ACC112 (cell line): ENCODE measurements at regions not wholly inside any gene's neighbourhood (a gene's known extent, or its start where the extent isn't known, plus 50 kb on each side); places are given as distances from the start of the nearest gene placed in this dataset.

ENCODE experiments used
- H2AFZ ChIP-seq: fragments of 200-600 bp; sonication (generic); one replicate; pipeline ENCODE4 v1.6.0; 2017; ENCODE audit warnings: antibody characterized with exemption, low read length; ENCODE audit not compliant: unreplicated experiment
- H3K27ac ChIP-seq: fragments of 200-600 bp; sonication (generic); 2 replicates; pipeline ENCODE4 v1.5.1; 2014; ENCODE audit warnings: low read depth, mild to moderate bottlenecking, antibody characterized with exemption, low read length, moderate library complexity
- H3K27me3 ChIP-seq: fragments of 200-600 bp; sonication (generic); 2 replicates; pipeline ENCODE4 v1.6.1; 2014; ENCODE audit warnings: mild to moderate bottlenecking, antibody characterized with exemption, low read length, moderate library complexity, mixed read lengths; ENCODE audit not compliant: insufficient read depth
- H3K36me3 ChIP-seq: fragments of 200-600 bp; sonication (generic); 2 replicates; pipeline ENCODE4 v1.6.1; 2016; ENCODE audit warnings: mild to moderate bottlenecking, antibody characterized with exemption, low read length, moderate library complexity, mixed read lengths; ENCODE audit not compliant: insufficient read depth
- H3K4me1 ChIP-seq: fragments of 200-600 bp; sonication (generic); one replicate; pipeline ENCODE4 v1.6.1; 2016; ENCODE audit warnings: low read length, mixed read lengths; ENCODE audit not compliant: insufficient read depth, unreplicated experiment, control insufficient read depth
- H3K4me3 ChIP-seq: fragments of 200-600 bp; sonication (generic); 2 replicates; pipeline ENCODE4 v1.5.1; 2014; ENCODE audit warnings: mild to moderate bottlenecking, low read depth, low read length
- H3K79me2 ChIP-seq: fragments of 200-600 bp; sonication (generic); one replicate; pipeline ENCODE4 v1.6.0; 2016; ENCODE audit warnings: low read length; ENCODE audit not compliant: control insufficient read depth, unreplicated experiment, insufficient read depth

- no peak overlapping the region for H3K4me3 ChIP-seq
- no peaks in the 10 kb centered on the region for H3K27me3 ChIP-seq
- H3K27ac ChIP-seq: no peak overlapping the region
- H3K36me3 ChIP-seq: no peaks in the 10 kb centered on the region
- H2AFZ ChIP-seq: no peak overlapping the region
- no peaks in the 10 kb centered on the region for H3K79me2 ChIP-seq
- H3K4me1 ChIP-seq: peaks cover 2% of the 10 kb centered on the region
These were observed 272.8 kb upstream of the FAR2 start for GRCh38 chr12:28876196-28876798.

DNA sequence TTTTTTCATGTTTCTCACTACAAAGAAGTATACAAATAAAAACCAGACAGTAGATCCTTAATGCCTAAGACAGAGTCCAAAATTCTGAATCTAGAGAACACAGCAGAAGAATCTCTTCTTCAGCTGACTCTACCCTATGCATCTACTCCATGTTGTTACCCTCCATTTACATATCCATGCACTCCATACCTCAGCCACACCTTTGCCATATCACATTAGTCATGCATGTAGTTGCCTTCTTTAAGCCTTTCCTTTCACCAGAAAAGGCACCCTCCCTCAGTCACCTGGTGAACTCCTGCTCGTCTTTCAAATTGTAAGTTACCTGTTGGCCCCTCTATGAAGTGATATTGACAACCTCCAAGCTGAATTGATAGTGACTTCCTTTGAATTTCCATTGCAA, 271.2 kb upstream of the FAR2 start:
- Histone ChIP-seq H2AFZ (no peak overlapping the region), H3K79me2 (no peaks in the 10 kb centered on the region), H3K36me3 (no peaks in the 10 kb centered on the region), H3K4me3 (no peak overlapping the region), H3K27ac (no peak overlapping the region), H3K27me3 (no peaks in the 10 kb centered on the region), H3K4me1 (no peaks in the 10 kb centered on the region)

GRCh38 chr12:28878629-28879028, 270.4 kb upstream of the FAR2 start:
- Histone ChIP-seq H3K27ac (no peak overlapping the region), H3K4me3 (no peak overlapping the region), H3K79me2 (no peaks in the 10 kb centered on the region), H2AFZ (no peak overlapping the region), H3K4me1 (no peaks in the 10 kb centered on the region), H3K36me3 (no peaks in the 10 kb centered on the region), H3K27me3 (no peaks in the 10 kb centered on the region)

GRCh38 chr12:28879379-28879778, 269.7 kb upstream of the FAR2 start:
- Histone ChIP-seq H3K4me3 (no peak overlapping the region), H3K4me1 (no peaks in the 10 kb centered on the region), H3K27me3 (no peaks in the 10 kb centered on the region), H3K27ac (no peak overlapping the region), H2AFZ (no peak overlapping the region), H3K36me3 (no peaks in the 10 kb centered on the region), H3K79me2 (no peaks in the 10 kb centered on the region)

- Histone ChIP-seq H3K79me2 (no peaks in the 10 kb centered on the region), H3K27me3 (no peaks in the 10 kb centered on the region), H3K27ac (no peak overlapping the region)
These were observed 266.6 kb upstream of the FAR2 start for GRCh38 chr12:28882444-28882843.

GRCh38 chr12:28883406-28883997, 265.6 kb upstream of the FAR2 start:
- Histone ChIP-seq H3K27ac (no peak overlapping the region), H3K4me1 (no peaks in the 10 kb centered on the region), H3K79me2 (no peaks in the 10 kb centered on the region), H3K4me3 (no peak overlapping the region), H2AFZ (no peak overlapping the region), H3K27me3 (no peaks in the 10 kb centered on the region), H3K36me3 (no peaks in the 10 kb centered on the region)

More at GRCh38 chr12:28882444-28882843, 266.6 kb upstream of the FAR2 start:
- H3K4me3 ChIP-seq: no peak overlapping the region
- no peak overlapping the region for H2AFZ ChIP-seq
- no peaks in the 10 kb centered on the region for H3K36me3 ChIP-seq
- no peaks in the 10 kb centered on the region for H3K4me1 ChIP-seq

DNA sequence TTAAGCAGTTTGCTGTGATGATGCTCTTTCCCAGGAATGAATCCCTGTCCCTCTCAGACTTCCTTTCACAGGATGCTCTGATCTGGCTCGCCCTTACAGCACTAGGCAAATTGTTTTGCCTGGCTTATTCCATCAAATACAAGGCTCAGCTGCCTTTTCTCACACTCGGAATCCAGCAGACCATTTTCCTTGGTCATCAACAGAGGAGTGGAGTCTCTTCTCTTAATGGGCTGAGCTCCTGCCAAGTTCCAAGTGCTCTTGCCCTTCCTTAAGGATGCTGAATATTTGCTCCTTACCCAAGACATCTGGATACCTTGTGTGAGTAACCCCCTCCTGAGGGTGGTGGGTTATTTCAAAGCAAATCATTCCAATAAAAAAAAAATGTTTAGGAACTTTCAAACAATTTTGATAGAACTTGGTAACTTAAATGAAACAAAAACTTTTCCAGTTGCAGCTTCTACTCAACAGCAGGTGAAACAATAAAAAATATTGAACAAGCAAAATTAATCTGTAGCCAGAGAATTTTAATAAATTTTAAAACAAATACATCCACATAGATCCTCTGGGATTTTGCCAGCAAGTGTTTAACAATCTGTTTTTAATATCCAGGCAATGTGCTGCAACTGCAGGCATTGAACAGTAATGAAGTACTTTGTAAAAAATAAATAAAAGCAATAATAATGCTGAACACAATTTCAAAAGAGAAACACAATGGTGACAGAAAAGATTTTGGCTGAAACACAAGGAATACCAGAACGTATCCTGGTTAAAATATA, 264.0 kb upstream of the FAR2 start:
- H2AFZ ChIP-seq: no peak overlapping the region
- H3K27ac ChIP-seq: no peak overlapping the region
- no peaks in the 10 kb centered on the region for H3K79me2 ChIP-seq
- H3K27me3 ChIP-seq: no peaks in the 10 kb centered on the region
- H3K4me1 ChIP-seq: no peaks in the 10 kb centered on the region
- no peaks in the 10 kb centered on the region for H3K36me3 ChIP-seq
- H3K4me3 ChIP-seq: no peak overlapping the region

DNA sequence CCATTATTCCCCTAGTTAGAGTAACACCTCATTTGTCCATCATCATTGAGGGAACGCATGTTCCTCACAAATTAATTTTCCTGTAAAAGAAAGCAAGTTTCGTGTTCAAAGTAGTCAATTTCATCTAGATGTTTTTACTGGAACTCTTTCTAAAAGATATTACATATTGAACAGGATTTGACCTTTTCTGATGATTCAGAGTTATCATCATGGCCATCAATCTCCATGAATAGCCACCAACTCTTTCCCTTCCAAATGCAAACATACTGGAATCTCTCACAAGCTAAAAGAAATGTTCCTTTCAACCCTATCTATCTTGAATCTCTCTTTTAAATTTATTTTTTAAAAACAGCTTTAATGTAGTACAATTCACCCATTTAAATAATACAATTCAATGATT, 263.1 kb upstream of the FAR2 start:
- Histone ChIP-seq H3K36me3 (no peaks in the 10 kb centered on the region), H3K4me1 (no peaks in the 10 kb centered on the region), H3K27ac (no peak overlapping the region), H3K79me2 (no peaks in the 10 kb centered on the region), H3K27me3 (no peaks in the 10 kb centered on the region), H3K4me3 (no peak overlapping the region), H2AFZ (no peak overlapping the region)

GRCh38 chr12:28887461-28887990, 261.6 kb upstream of the FAR2 start:
- Histone ChIP-seq H3K4me3 (no peak overlapping the region), H3K36me3 (no peaks in the 10 kb centered on the region), H3K27me3 (no peaks in the 10 kb centered on the region), H3K27ac (no peak overlapping the region), H2AFZ (no peak overlapping the region), H3K79me2 (no peaks in the 10 kb centered on the region), H3K4me1 (no peaks in the 10 kb centered on the region)

GRCh38 chr12:28890664-28891063, 258.4 kb upstream of the FAR2 start:
- Histone ChIP-seq H3K4me1 (no peaks in the 10 kb centered on the region), H3K79me2 (no peaks in the 10 kb centered on the region), H3K27ac (no peak overlapping the region), H3K36me3 (no peaks in the 10 kb centered on the region), H2AFZ (no peak overlapping the region), H3K4me3 (no peak overlapping the region), H3K27me3 (no peaks in the 10 kb centered on the region)

- Histone ChIP-seq H3K27me3 (no peaks in the 10 kb centered on the region), H3K27ac (no peak overlapping the region), H3K36me3 (no peaks in the 10 kb centered on the region), H3K4me1 (no peaks in the 10 kb centered on the region), H3K4me3 (no peak overlapping the region), H2AFZ (no peak overlapping the region), H3K79me2 (no peaks in the 10 kb centered on the region)
These were observed 258.0 kb upstream of the FAR2 start for GRCh38 chr12:28891126-28891525.
